GM18507 (cell line): ENCODE measurements at regions not wholly inside any gene's neighbourhood (a gene's known extent, or its start where the extent isn't known, plus 50 kb on each side); places are given as distances from the start of the nearest gene placed in this dataset.

Experiments
- DNase-seq: peaks from one replicate; pipeline ENCODE4 v3.0.0; 2011; ENCODE audit warnings: low read depth; ENCODE audit not compliant: insufficient read length; ENCODE audit errors: extremely low spot score
- FAIRE-seq: peaks from 2 replicates; lab custom pipeline; 2011; peaks lifted over from hg19 to GRCh38; lab: Jason Lieb, UNC

DNA sequence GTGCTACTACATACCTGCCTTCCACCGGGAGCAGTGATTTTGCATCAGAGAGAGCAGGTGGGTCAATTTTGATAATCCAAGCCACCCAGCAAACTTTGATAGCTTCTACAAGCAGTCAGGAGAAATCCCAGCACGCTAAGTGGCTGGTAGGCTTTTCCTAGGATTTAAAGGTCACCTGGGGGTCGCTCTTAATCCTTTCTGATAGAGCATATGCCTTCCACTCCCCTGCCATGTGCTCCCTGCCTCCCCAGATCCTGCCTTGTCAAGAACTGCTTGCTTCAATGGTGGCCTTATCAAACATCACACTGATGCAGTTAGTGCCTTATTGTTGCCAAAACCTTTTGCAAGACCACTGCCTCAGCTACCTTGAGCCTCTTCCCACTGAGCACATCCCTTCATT lies 462.3 kb upstream of the MEX3C start:
- FAIRE-seq (no peak), DNase-seq (no peak)

DNA sequence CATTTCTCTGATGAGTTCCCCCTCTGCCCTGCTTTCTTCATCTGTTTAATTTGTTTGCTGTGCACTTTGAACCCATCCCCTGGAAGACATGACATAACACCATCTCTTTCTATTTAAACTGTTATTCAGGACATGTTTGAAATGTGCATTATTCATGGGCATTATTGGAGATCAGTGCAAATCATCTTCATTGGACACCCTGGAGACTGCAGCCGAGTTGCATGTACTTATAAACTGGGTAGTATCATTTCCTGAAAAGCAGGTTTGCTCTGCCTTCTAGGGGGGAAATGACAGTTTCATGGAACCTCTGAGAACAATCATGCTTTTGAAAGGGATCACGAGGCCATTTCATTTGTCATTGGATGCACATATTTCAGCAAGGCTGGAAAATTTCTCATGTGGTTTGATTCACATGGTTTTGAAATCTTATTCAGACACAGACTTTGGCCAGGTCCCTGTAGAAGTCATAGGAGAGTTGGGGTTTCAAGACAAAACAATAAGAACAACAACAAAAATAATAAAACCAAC lies 462.8 kb upstream of the MEX3C start:
- no peak for FAIRE-seq

DNA sequence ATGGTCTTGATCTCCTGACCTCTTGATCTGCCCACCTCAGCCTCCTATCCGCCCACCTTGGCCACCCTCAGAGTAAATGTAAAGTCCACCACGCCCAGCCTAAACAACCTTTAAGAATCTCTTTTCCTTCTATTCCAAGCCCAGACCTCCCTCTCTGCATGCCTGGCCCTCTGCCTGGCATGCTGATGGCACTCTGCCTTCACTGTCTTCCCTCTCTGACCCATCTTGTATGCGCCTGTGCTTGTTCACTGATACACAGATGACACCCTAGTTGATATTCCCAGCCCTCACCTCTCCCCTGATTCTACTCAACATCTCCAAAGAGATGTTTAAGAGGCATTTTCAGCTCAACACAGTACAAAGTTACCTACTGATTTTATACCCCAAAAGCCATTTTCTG lies 466.8 kb upstream of the MEX3C start:
- no peak for DNase-seq
- FAIRE-seq: no peak

More for the DNA sequence above, 462.8 kb upstream of the MEX3C start:
- DNase-seq: no peak

DNA sequence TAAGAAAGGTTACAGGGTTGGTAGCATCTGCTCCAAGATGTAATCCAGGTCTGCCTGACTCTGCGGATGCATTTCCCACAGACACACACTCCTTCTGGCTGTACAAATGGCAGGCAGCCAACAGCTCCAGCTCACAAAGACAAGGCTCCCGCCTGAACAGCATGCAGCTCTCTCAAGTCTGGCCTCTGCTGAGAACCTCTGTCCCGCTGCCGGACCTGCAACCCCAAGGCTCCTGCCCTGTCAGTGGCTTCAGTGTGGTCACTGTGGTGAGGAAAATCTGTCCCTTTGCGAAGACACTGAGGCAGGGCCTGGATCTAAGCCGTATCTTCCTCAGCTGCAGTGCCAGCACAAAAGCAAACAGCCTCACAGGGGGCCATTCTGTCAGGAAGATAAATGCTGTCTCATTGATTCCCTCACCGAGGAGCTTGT lies 469.3 kb upstream of the MEX3C start:
- FAIRE-seq: no peak
- DNase-seq: no peak

DNA sequence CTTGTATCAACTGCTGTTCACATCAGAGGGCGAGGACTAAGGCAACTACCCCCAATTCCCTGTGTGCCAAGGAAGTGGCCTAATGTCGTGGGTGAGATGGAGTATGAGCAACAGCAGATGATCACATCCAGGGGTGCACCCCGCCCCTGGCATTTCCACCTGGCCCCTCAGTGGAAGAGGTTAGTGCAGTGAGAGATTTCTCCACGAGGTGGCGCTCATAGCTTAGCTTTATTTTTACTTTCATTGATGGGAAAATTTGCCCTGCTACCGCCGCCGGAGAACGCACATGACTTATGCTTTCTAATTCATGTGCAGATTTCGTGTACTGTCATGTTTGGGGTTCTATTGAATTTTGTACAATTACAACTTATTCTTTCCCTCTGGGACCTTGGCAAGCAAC lies 470.6 kb upstream of the MEX3C start:
- peak; percentile 44 for FAIRE-seq
- DNase-seq: no peak

DNA sequence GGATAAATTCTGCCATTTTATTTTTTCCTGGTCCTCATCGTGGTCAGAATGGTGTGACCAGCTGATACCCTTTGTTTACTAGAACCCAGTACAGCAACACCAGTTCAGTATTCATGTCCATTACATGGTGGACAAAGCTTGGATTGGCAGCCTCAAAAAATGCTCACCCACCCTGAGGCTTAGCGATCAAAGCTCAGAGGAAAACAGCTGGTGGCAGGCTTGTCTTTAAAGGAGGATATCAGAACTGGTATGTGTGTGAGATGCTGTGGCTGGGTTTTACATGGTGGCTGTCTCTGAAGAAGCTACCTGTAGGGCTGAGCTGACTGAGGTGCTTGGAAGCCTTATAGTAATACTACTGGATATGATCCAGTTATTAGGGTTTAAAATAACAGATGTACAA lies 471.1 kb upstream of the MEX3C start:
- FAIRE-seq: no peak
- DNase-seq: no peak

DNA sequence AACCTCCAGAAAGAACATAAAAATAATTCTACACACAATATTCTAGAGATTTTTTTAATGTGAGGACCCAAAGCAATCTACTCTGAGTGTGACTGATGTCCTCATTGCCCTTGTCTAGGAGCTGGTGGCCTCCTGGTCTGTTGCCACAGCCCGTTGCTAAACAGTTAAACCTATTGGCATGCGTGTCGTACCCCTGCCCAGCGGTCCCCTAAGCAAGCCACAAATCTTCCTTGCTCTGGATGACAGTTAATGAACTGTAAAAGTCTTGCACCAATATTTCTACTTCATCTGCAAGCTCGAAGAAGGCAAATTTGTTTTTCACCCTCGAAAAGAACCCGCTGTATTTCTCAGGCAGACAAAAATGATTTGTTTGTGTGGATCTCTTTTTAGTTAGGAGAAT lies 489.1 kb upstream of the MEX3C start:
- DNase-seq (no peak), FAIRE-seq (no peak)

DNA sequence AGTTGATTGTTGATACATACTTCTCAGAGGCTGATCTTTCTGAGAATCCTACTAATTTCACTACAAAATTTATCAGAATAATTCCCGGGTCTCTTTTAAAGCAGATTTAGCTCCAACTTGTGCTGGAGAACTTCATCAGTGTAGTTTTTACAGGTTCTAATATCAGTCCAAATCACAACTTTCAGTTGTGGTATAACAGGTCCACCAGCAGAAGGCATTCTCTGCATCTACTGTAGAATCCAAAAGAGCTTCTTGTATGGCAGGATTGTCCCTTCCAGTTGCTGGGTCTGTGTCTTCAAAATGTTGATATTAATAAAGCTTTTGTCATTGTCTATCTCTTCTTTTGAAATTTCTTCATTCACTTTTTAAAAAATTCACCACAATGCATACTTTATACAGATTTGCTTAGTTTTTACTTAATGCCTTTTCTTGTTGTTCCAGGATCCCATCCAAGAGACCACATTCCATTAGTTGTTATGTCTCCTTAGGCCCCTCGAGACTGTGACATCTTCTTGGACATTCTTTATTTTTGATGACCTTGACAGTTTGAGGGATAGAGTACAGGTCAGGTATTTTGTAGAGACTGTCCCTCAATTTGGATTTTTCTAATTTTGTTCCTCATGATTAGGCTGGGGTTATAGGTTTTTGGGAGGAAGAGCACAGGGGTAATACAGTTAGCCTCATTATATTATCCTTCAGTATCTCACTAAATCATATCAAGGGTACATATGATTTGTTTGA lies 490.5 kb upstream of the MEX3C start:
- DNase-seq (no peak), FAIRE-seq (no peak)

DNA sequence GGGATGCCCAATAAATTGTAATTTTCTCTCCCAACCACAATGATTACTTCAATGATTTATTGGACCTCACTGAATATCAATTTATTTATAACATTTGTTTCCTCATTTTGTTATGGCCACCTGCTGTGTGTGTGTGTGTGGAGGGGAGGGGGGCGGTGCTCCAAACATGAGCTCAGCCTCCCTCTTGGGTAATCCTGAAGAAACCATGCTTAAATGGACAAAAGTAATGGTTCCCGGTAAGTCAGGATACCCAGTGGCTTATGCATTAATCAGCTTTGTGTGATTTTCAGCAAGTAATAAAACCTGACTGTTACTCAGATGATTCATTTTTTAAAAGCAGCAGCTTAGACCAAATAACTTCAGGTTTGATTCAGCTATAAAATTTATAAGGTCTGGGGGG lies 495.1 kb upstream of the MEX3C start:
- FAIRE-seq: no peak

DNA sequence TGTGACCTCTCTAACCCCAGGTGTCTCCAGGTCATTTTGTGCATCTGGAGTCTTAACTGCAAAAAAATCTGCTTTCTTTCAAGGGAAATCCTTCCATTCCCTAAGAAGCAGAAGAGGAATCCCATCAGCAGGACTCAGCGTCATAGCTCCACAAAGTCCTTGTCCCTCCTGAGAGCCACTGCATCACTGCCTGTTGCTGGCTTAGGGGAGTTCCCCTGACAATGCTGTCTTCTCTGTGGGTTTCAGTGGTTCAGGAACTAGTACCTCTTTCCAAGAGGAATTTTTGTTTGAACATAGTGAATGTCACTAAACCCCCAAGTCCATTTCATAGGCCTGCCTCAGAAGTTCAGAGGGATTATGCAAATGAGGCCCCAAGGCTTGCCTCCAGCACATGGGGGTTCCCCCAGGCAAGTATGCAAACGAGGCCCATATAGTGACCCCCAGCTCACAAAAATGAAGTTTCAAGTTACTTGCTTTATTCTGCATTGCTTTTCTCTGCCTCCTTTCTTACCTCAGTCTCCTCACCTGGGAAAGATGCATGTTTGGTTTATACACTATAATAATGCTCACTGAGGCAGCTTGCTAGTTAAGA lies 513.9 kb upstream of the MEX3C start:
- FAIRE-seq: no peak
- DNase-seq: no peak

More for the DNA sequence above, 495.1 kb upstream of the MEX3C start:
- DNase-seq: no peak

DNA sequence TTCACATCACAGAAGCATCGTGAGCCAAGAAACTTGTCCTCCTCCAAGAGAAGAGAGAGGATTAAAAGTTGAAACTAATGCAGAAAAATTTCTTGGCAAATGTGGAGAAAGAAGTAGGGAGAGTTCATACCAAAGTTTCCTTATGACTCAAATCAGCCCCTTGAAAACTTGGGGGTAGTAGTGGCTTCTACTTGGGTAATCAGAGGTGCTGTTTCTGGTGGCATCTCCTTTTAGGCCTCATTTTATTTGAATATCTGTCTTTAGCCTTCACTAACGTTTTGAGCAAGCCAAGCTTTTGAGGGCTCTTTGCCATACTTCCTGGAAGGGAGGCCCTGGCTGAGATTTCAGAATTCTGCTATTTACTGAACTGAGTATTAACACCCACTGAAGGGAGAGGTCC lies 515.3 kb upstream of the MEX3C start:
- FAIRE-seq: no peak
- no peak for DNase-seq

DNA sequence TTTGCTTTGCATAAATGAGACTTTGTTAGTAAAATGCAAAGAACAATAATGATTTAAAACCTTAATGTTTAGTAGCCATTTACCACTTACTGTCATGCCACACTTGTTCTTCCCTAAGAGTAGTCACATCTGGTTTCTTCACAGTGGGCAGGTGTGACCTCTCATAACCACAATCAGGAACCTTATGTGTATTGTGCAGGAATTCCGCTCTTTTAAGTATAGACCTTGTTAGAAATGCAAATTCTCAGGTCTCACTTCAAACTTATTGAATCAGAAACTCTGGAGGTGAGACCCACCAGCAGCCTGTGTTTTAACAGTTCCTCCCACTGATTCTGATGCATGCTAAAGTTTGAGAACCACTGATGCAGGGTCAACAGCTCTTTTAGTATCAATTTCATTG lies 518.8 kb upstream of the MEX3C start:
- DNase-seq (no peak), FAIRE-seq (no peak)

DNA sequence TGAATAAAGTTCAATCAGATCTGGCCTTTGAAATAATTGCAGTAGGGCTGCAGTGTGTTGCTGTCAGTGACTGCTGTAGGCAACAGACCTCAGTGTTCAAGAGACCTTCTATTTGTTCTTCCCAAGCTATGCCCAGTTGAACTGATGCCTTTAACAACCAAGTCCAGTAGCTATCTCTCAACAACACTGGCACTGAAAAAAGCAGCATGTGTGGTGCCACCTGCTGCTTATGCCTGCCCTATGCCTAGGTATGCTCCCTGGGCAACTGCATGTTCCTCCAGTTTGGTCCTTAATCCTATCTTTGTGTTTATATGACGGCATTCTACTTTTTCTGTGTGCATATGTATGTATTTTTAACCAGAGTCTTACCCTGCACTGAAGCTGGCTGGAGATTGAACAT lies 523.9 kb upstream of the MEX3C start:
- FAIRE-seq: no peak
- DNase-seq: no peak

DNA sequence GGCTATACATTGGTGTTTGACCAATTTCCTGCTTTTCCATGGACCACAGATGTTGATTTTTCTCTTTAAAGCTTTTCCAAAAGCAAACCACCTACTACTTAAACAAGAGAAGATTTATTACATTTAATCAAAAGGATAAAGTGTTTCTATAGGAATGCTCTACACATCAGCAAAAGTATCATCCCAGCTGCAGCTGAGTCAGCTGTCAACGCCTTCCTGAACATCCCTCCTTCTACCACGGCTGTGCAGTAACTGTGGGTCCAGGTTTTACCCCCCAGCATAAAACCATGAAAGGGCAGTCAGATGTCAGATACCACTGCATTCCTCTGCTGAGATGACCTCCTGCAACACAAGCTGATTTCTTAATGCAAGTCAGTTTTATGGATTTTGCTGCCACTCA lies 524.5 kb upstream of the MEX3C start:
- FAIRE-seq (no peak), DNase-seq (no peak)

DNA sequence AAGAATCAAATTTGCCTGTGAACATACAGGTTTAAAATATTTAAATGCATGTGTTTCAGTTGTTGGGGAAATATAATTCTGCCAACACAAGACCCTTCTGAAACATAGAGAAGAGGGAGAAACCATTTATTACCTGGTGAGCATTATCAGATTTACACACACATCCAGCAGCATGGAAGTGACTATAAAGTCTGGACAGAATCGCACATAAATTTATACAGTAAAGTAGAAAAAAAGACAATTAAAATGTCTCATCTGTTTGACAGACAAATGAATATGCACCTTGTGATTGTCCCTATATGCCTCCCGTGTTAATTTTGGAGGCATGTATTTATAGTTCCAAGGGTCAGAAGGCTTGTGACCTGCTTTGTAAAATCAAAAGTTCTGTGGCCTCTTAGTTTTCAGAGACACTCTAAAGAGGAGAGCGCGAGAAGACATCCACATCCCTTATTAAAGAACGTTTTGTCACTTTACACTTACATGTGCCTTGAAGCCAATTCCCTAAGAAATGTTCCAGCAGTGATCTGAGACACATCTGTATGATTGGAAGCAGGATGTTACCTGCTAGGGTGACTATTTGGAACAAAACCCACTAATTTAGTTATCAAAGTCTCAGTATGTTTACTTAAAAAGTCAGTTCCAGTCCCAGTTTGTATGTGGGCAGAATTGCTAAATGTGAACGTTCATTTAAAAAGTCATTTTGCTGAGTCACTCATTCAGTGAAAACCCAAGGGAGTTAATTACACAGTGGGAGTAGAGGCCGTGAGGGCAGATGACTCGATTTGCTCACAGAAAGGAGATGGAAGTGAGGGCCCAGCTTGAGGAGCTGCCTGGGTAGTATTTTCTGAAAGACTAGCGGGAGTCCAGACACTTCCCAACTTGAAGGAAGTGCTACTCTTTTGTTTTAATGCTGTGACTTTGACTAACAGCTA lies 527.6 kb upstream of the MEX3C start:
- DNase-seq (no peak), FAIRE-seq (peak; percentile 31)

DNA sequence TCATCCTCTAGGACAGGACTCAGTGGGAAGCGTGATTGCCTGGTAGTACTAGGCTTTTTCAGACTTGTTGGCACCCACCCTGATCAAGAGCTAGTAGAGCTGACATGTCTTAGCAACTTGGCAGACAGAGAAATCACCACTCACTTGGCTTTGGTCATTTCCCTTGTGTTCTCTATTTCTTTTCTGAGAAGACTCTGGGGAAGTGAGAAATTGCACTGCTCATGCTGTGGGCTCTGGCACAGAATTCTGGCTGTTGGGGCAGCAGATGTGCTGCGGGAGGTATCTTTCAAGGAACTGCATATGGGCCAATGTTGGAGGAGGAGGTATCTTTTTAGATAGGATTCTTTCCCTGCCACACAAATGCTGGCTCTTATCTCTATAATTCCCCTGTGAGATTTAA lies 529.1 kb upstream of the MEX3C start:
- peak; percentile 39 for FAIRE-seq
- DNase-seq: no peak

DNA sequence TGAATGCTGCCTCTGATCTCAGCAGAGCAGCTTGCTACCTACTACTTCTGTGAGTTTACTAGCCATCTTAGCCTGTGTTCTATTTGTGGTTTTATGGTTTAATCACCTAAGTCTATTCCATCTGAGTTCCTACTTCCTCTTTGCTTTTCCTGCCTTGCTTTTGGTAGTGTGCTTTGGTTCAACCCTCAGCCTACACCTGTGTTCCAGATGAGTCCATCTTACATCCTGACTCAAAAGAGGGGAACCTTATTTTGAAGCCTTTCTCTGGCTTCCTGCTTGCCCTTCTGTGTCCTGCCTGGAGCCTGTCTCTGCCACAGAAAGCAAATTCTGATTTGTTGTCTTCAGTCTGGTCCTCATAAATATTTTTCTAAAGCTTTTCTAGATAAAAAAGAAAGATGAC lies 530.3 kb upstream of the MEX3C start:
- no peak for DNase-seq
- FAIRE-seq: no peak

DNA sequence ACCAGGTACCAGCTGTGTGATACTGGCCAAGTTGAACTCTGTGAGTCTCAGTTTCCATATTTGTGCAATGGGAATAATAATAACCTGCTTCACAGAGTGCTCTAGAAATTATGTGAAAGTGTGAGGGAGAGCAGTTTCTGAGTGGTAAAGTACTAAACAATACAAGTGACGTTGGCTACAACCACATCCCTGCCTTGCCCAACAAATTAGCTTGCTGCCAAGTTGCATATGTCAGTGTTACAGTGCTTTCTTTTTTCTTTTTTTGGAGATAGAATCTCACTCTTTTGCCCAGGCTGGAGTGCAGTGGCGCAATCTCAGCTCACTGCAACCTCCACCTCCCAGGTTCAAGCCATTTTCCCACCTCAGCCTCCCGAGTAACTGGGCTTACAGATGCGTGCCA lies 533.6 kb upstream of the MEX3C start:
- DNase-seq (no peak), FAIRE-seq (no peak)

DNA sequence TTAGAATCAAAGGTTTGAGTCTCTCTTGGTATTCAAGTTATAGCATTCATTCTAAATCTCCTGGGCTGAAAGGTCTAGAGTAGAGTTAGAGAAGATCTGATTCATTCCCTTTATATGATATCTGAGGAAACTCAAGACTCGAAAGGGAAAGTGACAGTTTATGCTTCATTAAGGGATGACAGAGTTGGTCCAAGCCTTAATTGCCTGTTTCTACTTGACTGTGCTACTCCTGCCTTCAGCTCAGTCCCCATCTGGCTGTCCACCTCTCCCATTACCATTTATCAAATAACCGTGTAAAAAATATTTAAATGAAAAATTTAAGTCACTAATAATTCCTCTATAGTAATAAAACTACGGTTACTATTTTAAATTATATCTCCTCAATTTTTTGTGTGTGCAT lies 537.1 kb upstream of the MEX3C start:
- DNase-seq (no peak), FAIRE-seq (no peak)

DNA sequence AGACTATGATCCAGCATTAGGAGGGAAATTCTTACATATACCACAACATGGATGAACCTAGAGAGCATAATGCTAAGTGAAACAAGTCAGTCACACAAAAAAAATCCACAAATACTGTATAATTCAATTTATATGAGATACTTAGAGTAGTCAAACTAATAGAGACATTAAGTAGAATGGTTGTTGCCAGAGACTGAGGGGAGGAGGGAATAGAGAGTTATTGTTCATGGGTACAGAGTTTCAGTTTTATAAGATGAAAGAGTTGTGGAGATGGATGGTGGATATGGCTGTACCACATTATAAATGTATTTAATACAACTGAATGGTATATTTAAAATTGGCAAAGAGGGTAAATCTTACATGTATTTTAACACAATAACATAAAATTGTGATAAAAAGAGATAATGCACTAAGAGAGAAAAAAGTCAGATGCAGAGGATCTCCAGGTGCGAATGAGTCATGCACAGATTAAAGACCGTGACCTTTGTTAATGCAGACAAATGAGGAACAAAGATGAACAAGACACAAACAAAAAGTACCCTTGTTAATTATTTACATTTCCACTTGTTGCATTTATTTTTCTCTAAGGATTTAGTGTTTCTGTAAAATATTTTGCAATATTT lies 541.7 kb upstream of the MEX3C start:
- FAIRE-seq: peak; percentile 12

More for the DNA sequence above, 541.7 kb upstream of the MEX3C start:
- DNase-seq: no peak
